H1 (cell line): ENCODE measurements at regions not wholly inside any gene's neighbourhood (a gene's known extent, or its start where the extent isn't known, plus 50 kb on each side); places are given as distances from the start of the nearest gene placed in this dataset.

Source experiments
- CTCF ChIA-PET: fragments of 300-600 bp; sonication (Branson Sonifier 250); formaldehyde crosslinking; loops from one replicate; lab custom pipeline; 2021; ENCODE audit not compliant: partially characterized antibody; lab: Charles Lee
- POLR2A ChIA-PET: fragments of 300-600 bp; sonication (Branson Sonifier 250); formaldehyde crosslinking; loops from one replicate; lab custom pipeline; 2021; ENCODE audit warnings: inconsistent platforms; ENCODE audit not compliant: partially characterized antibody; lab: Charles Lee
- DNase-seq, 2 experiments: peaks; one replicate each; pipeline versions ENCODE4 v3.0.0 to v3.0.0-alpha.2; 2010 to 2022; ENCODE audit warnings: low spot score in 2 of 2, low read depth in 1 of 2, mixed read lengths in 1 of 2
- FAIRE-seq: peaks from 2 replicates; lab custom pipeline; 2011; peaks lifted over from hg19 to GRCh38; lab: Jason Lieb, UNC
- H2AFZ ChIP-seq: 2 replicates; pipeline ENCODE4 v1.8.1; 2012; ENCODE audit warnings: low read length, inconsistent platforms
- H2AK5ac ChIP-seq: 2 replicates; pipeline ENCODE4 v1.6.1; 2013; ENCODE audit warnings: low read depth, low read length
- H2BK120ac ChIP-seq: replicated peaks from 2 replicates; pipeline ENCODE3; 2013; ENCODE audit warnings: low read depth, low read length, inconsistent platforms
- H2BK12ac ChIP-seq: 2 replicates; pipeline ENCODE4 v1.6.1; 2013; ENCODE audit warnings: low read depth, low read length
- H2BK15ac ChIP-seq: 2 replicates; pipeline ENCODE4 v1.6.1; 2013; ENCODE audit warnings: low read length
- H2BK20ac ChIP-seq: 2 replicates; pipeline ENCODE4 v1.6.1; 2013; ENCODE audit warnings: low read length
- H2BK5ac ChIP-seq: 2 replicates; pipeline ENCODE4 v1.6.1; 2013; ENCODE audit warnings: low read depth, low read length
- H3K14ac ChIP-seq: 2 replicates; pipeline ENCODE4 v1.6.1; 2013; ENCODE audit warnings: inconsistent platforms; ENCODE audit not compliant: insufficient read length
- H3K18ac ChIP-seq: 2 replicates; pipeline ENCODE4 v1.6.1; 2013; ENCODE audit warnings: low read length; ENCODE audit errors: extremely low read depth
- H3K23ac ChIP-seq: 2 replicates; pipeline ENCODE4 v1.6.1; 2013; ENCODE audit warnings: inconsistent platforms; ENCODE audit not compliant: insufficient read length
- H3K23me2 ChIP-seq: 2 replicates; pipeline ENCODE4 v1.6.1; 2013; ENCODE audit warnings: low read depth, low read length
- H3K27ac ChIP-seq: 2 replicates; pipeline ENCODE4 v1.6.1; 2011; ENCODE audit warnings: low read depth, low read length, inconsistent platforms
- H3K27me3 ChIP-seq, 4 experiments: replicated peaks in 1 of 4; 1 replicate in 1 of 4; 2 replicates in 3 of 4; pipeline versions ENCODE4 v1.6.1 to v1.8.1; 2011 to 2013; ENCODE audit warnings: low read length in 3 of 4, mild to moderate bottlenecking in 3 of 4, inconsistent platforms in 2 of 4, mixed read lengths in 2 of 4, moderate library complexity in 1 of 4; ENCODE audit not compliant: control insufficient read depth in 3 of 4, insufficient read depth in 3 of 4; ENCODE audit errors: extremely low read depth in 1 of 4
- H3K36me3 ChIP-seq, 4 experiments: 2 replicates each; pipeline versions ENCODE4 v1.6.1 to v1.8.1; 2011 to 2013; ENCODE audit warnings: mild to moderate bottlenecking in 4 of 4, low read length in 3 of 4, moderate library complexity in 2 of 4, control low read depth in 1 of 4, inconsistent platforms in 1 of 4; ENCODE audit not compliant: insufficient read depth in 4 of 4, control insufficient read depth in 2 of 4
- H3K4ac ChIP-seq: replicated peaks from 2 replicates; pipeline ENCODE3; 2013; ENCODE audit warnings: low read length, low read depth, mixed read lengths, inconsistent platforms; ENCODE audit not compliant: insufficient read length
- H3K4me1 ChIP-seq, 4 experiments: replicated peaks in 1 of 4; 1 replicate in 1 of 4; 2 replicates in 3 of 4; pipeline versions ENCODE4 v1.6.1 to v1.8.1; 2011 to 2013; ENCODE audit warnings: low read length in 3 of 4, inconsistent platforms in 2 of 4, mixed read lengths in 1 of 4; ENCODE audit not compliant: insufficient read depth in 4 of 4, control insufficient read depth in 3 of 4
- H3K4me2 ChIP-seq, 2 experiments: 2 replicates each; pipeline versions ENCODE4 v1.6.1 to v1.8.1; 2011 to 2013; ENCODE audit warnings: low read depth in 2 of 2, low read length in 2 of 2, control low read depth in 1 of 2, inconsistent platforms in 1 of 2, mild to moderate bottlenecking in 1 of 2; ENCODE audit not compliant: insufficient read depth in 1 of 2
- H3K4me3 ChIP-seq, 4 experiments: fragments of 200-600, 300-600 bp in 1 of 4; sonication (generic), shearing (Covaris generic), sonication (Bioruptor Twin) in 1 of 4; 2 replicates each; pipeline versions ENCODE4 v1.5.1 to v1.8.1; 2011 to 2016; ENCODE audit warnings: low read length in 4 of 4, low read depth in 3 of 4, control low read depth in 2 of 4, inconsistent platforms in 2 of 4, mild to moderate bottlenecking in 2 of 4, mixed read lengths in 1 of 4, moderate library complexity in 1 of 4; ENCODE audit not compliant: insufficient read depth in 2 of 4; ENCODE audit errors: extremely low read depth in 1 of 4
- H3K56ac ChIP-seq: replicated peaks from 2 replicates; pipeline ENCODE3; 2013; ENCODE audit warnings: low read depth, mild to moderate bottlenecking, mixed read lengths, low read length, inconsistent platforms; ENCODE audit not compliant: insufficient read length
- H3K79me1 ChIP-seq: 2 replicates; pipeline ENCODE4 v1.6.1; 2013; ENCODE audit warnings: low read depth, low read length, control low read depth
- H3K79me2 ChIP-seq, 2 experiments: 2 replicates each; pipeline versions ENCODE4 v1.6.1 to v1.8.1; 2012 to 2013; ENCODE audit warnings: low read length in 2 of 2, mild to moderate bottlenecking in 2 of 2, inconsistent platforms in 1 of 2; ENCODE audit not compliant: insufficient read depth in 2 of 2, control insufficient read depth in 1 of 2
- H3K9ac ChIP-seq, 4 experiments: replicated peaks in 1 of 4; 1 replicate in 1 of 4; 2 replicates in 3 of 4; pipeline versions ENCODE4 v1.6.1 to v1.8.1; 2011 to 2013; ENCODE audit warnings: low read depth in 3 of 4, low read length in 3 of 4, control low read depth in 2 of 4, mild to moderate bottlenecking in 2 of 4, moderate library complexity in 2 of 4, inconsistent platforms in 1 of 4; ENCODE audit errors: extremely low read depth in 1 of 4
- H3K9me3 ChIP-seq, 2 experiments: 2 replicates each; pipeline versions ENCODE4 v1.6.1 to v1.8.1; 2012 to 2013; ENCODE audit warnings: mild to moderate bottlenecking in 2 of 2, moderate library complexity in 2 of 2, control low read depth in 1 of 2, inconsistent platforms in 1 of 2, low read depth in 1 of 2, low read length in 1 of 2, mixed read lengths in 1 of 2; ENCODE audit not compliant: insufficient read depth in 2 of 2
- H4K20me1 ChIP-seq, 2 experiments: replicated peaks in 1 of 2; 2 replicates each; pipeline versions ENCODE3 to v1.8.1; 2011 to 2013; ENCODE audit warnings: inconsistent platforms in 2 of 2, low read length in 2 of 2, mild to moderate bottlenecking in 1 of 2; ENCODE audit not compliant: insufficient read depth in 2 of 2, control insufficient read depth in 1 of 2
- H4K5ac ChIP-seq: 2 replicates; pipeline ENCODE4 v1.6.1; 2013; ENCODE audit warnings: low read length, low read depth, mixed read lengths, inconsistent platforms; ENCODE audit not compliant: insufficient read length
- H4K8ac ChIP-seq: 2 replicates; pipeline ENCODE4 v1.8.0; 2013; ENCODE audit warnings: mild to moderate bottlenecking, moderate library complexity, low read length, inconsistent platforms; ENCODE audit not compliant: insufficient read depth; ENCODE audit errors: extremely low read depth
- H4K91ac ChIP-seq: replicated peaks from 2 replicates; pipeline ENCODE3; 2013; ENCODE audit warnings: low read length, mixed read lengths, inconsistent platforms; ENCODE audit not compliant: insufficient read length
- POLR2A ChIP-seq, 2 experiments: IDR thresholded peaks; 1 replicate in 1 of 2; 2 replicates in 1 of 2; pipeline ENCODE4 v1.6.1; 2011; ENCODE audit warnings: low read depth in 2 of 2, low read length in 2 of 2, mild to moderate bottlenecking in 2 of 2; ENCODE audit errors: control extremely low read depth in 1 of 2
- TAF1 ChIP-seq: IDR thresholded peaks from 2 replicates; pipeline ENCODE4 v1.6.1; 2011; ENCODE audit warnings: mild to moderate bottlenecking, low read depth, low read length
- TBP ChIP-seq: IDR thresholded peaks from 2 replicates; pipeline ENCODE4 v1.6.1; 2011; ENCODE audit warnings: low read depth, low read length, improper control_type of control experiment
- WGBS, 2 experiments: shearing (Covaris generic) in 1 of 2; methylation state at CpG; one replicate each; pipeline versions ENCODE4 v1.1.6 to v1.1.7; 2013 to 2015; ENCODE audit warnings: low lambda C conversion rate in 2 of 2, mixed read lengths in 2 of 2, inconsistent platforms in 1 of 2, low coverage in 1 of 2, missing lambda C conversion rate in 1 of 2; ENCODE audit not compliant: insufficient replicate concordance in 2 of 2, insufficient coverage in 1 of 2, insufficient read length in 1 of 2; ENCODE audit errors: extremely low coverage in 1 of 2, missing lambda C conversion rate in 1 of 2; 5-methylcytosine and 5-hydroxymethylcytosine counted together

- WGBS, 2 experiments: 88% methylated on average over 4 of the region's 4 CpGs; no CpG with 5 or more reads in 1 of the 2 experiments
- CTCF ChIA-PET: no interaction called here
- no peak for DNase-seq
Observed at GRCh38 chr2:52452201-52452600, 1315.4 kb upstream of the CHAC2 start.

More at GRCh38 chr2:52452201-52452600, 1315.4 kb upstream of the CHAC2 start:
- no peak overlapping the region for H4K8ac ChIP-seq
- no peak overlapping the region for H3K14ac ChIP-seq
- no peak overlapping the region for H3K4me2 ChIP-seq
- no peak overlapping the region for H3K4ac ChIP-seq
- no peak overlapping the region for H3K23ac ChIP-seq
- no peak overlapping the region for H3K18ac ChIP-seq
- no peak overlapping the region for H2BK5ac ChIP-seq
- no peak overlapping the region for H2BK120ac ChIP-seq
- H3K4me1 ChIP-seq: peaks cover 0 to 5% (median 2%) of the 10 kb centered on the region in 4 experiments; a peak in 2 of 7 replicates
- H3K79me1 ChIP-seq: no peaks in the 10 kb centered on the region
- no peak for FAIRE-seq
- H2AFZ ChIP-seq: 0 out of 2 replicates have a peak overlapping the region, but pooled peaks have one; percentile 24
- no peaks in the 10 kb centered on the region for H3K9me3 ChIP-seq
- H3K4me3 ChIP-seq: no peak overlapping the region
- no peak overlapping the region for H4K91ac ChIP-seq
- H3K9ac ChIP-seq: no peak overlapping the region
- H2BK20ac ChIP-seq: no peak overlapping the region
- POLR2A ChIA-PET: no interaction called here
- no peak overlapping the region for H3K27ac ChIP-seq
- H4K5ac ChIP-seq: no peak overlapping the region
- no peak overlapping the region for H2BK12ac ChIP-seq
- no peaks in the 10 kb centered on the region for H3K36me3 ChIP-seq
- H3K23me2 ChIP-seq: no peaks in the 10 kb centered on the region
- no peak overlapping the region for H3K56ac ChIP-seq
- H2AK5ac ChIP-seq: no peak overlapping the region
- TF ChIP-seq TBP: no peak
- TF ChIP-seq TAF1: no peak
- TF ChIP-seq POLR2A (IDR thresholded peaks at IDR 0.05; ENCODE audit: control extremely low read depth in 1 of 2, low read depth in 2 of 2, low read length in 2 of 2): no peak
- no peak overlapping the region for H2BK15ac ChIP-seq
- H4K20me1 ChIP-seq: no peaks in the 10 kb centered on the region
- no peaks in the 10 kb centered on the region for H3K79me2 ChIP-seq
- no peaks in the 10 kb centered on the region for H3K27me3 ChIP-seq
